ENCODE measurements at regions not wholly inside any gene's neighbourhood (a gene's known extent, or its start where the extent isn't known, plus 50 kb on each side); places are given as distances from the start of the nearest gene placed in this dataset.

DNA sequence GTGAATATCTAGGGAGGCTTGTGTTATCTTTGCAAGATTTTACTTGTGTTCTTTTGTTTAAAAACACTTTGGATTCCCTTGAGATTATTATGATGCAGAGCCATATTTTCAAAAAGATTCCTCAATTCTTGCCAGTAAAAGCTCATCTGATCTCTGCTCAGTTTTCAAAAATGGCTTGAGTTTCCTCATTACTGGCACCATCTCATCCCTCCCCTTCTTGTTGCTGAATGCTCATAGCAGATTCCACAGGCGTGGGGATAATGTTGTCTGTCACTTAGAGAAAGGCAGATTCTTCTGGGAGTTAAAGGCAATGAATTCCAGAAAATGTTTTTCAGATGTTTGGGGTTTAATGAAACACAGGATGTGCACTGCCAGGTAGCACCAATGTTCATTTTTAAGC, 170.4 kb upstream of the TANK start:
- H3K4me1 ChIP-seq (ENCODE audit: control insufficient read depth, insufficient read depth, low read length), result no peaks in the 10 kb centered on the region
- in situ Hi-C loops (cut with HindIII; ENCODE audit: low pct_unique_long_range_greater_than_20kb, low sequenced_read_pairs) (no loop called here), intact Hi-C loops (cut with micrococcal nuclease; ENCODE audit: unreplicated experiment) (loop anchor here (10.0 kb wide), 2 partner anchors 665 to 885 kb away; no protein-coding TSS in a partner anchor)
- TF ChIP-seq, protein P1, sequence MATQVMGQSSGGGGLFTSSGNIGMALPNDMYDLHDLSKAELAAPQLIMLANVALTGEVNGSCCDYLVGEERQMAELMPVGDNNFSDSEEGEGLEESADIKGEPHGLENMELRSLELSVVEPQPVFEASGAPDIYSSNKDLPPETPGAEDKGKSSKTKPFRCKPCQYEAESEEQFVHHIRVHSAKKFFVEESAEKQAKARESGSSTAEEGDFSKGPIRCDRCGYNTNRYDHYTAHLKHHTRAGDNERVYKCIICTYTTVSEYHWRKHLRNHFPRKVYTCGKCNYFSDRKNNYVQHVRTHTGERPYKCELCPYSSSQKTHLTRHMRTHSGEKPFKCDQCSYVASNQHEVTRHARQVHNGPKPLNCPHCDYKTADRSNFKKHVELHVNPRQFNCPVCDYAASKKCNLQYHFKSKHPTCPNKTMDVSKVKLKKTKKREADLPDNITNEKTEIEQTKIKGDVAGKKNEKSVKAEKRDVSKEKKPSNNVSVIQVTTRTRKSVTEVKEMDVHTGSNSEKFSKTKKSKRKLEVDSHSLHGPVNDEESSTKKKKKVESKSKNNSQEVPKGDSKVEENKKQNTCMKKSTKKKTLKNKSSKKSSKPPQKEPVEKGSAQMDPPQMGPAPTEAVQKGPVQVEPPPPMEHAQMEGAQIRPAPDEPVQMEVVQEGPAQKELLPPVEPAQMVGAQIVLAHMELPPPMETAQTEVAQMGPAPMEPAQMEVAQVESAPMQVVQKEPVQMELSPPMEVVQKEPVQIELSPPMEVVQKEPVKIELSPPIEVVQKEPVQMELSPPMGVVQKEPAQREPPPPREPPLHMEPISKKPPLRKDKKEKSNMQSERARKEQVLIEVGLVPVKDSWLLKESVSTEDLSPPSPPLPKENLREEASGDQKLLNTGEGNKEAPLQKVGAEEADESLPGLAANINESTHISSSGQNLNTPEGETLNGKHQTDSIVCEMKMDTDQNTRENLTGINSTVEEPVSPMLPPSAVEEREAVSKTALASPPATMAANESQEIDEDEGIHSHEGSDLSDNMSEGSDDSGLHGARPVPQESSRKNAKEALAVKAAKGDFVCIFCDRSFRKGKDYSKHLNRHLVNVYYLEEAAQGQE (IDR thresholded peaks at IDR 0.05; ENCODE audit: insufficient read depth in 1 of 2, low read depth in 2 of 2, low read length in 1 of 2), result no peak
- TF ChIP-seq TCF7L2 (IDR thresholded peaks at IDR 0.05; ENCODE audit: low read depth, low read length) (no peak), SIN3A (IDR thresholded peaks at IDR 0.05; ENCODE audit: borderline replicate concordance, insufficient read depth, low read depth, low read length) (no peak), POLR2AphosphoS5 (IDR thresholded peaks at IDR 0.05; ENCODE audit: low read depth, low read length) (no peak)
- TF ChIP-seq, protein P2, sequence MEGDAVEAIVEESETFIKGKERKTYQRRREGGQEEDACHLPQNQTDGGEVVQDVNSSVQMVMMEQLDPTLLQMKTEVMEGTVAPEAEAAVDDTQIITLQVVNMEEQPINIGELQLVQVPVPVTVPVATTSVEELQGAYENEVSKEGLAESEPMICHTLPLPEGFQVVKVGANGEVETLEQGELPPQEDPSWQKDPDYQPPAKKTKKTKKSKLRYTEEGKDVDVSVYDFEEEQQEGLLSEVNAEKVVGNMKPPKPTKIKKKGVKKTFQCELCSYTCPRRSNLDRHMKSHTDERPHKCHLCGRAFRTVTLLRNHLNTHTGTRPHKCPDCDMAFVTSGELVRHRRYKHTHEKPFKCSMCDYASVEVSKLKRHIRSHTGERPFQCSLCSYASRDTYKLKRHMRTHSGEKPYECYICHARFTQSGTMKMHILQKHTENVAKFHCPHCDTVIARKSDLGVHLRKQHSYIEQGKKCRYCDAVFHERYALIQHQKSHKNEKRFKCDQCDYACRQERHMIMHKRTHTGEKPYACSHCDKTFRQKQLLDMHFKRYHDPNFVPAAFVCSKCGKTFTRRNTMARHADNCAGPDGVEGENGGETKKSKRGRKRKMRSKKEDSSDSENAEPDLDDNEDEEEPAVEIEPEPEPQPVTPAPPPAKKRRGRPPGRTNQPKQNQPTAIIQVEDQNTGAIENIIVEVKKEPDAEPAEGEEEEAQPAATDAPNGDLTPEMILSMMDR (IDR thresholded peaks at IDR 0.05), result no peak
- BruUV-seq (replicated peaks), result no TSS peak
- no peak overlapping the region for H3K27ac ChIP-seq (ENCODE audit: low read length)
- no peaks in the 10 kb centered on the region for H3K9me3 ChIP-seq (ENCODE audit: control insufficient read depth, insufficient read depth, low read depth, low read length)
- ATAC-seq (no peak), DNase-seq (ENCODE audit: low read depth, low spot score) (no peak)
- no peaks in the 10 kb centered on the region; the same call in 1 of the 2 replicates for H3K27me3 ChIP-seq (ENCODE audit: control insufficient read depth, insufficient read depth, low read length)
- CTCF ChIA-PET, result no interaction called here
- POLR2A ChIA-PET, result no interaction called here
- H3K4me3 ChIP-seq (ENCODE audit: low read depth in 2 of 2, low read length in 2 of 2), result no peak overlapping the region
- no peaks in the 10 kb centered on the region for H3K36me3 ChIP-seq (ENCODE audit: control insufficient read depth, insufficient read depth, low read length)

DNA sequence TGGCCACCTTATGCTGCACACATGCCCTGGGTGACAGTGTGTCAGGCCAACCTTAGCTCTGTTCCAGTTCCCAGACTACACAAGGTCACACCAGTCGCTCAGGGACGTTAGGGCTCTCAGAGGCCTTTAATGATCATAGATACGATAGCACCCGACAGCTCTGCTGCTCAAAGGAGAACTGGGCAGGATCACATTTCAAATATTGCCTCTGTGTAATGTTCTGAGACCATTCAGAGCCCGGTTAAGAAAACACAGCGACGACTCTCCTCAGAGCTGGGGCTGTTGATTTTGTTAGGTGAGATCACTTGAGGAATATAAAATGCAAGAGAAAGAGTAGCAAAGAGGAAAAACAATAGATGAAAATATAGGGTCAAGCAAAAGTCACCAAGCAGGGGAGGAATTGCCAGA, 166.6 kb upstream of the TANK start:
- Histone ChIP-seq H3K36me3 (ENCODE audit: control insufficient read depth, insufficient read depth, low read length) (no peaks in the 10 kb centered on the region), H3K9me3 (ENCODE audit: control insufficient read depth, insufficient read depth, low read depth, low read length) (no peaks in the 10 kb centered on the region), H3K4me3 (ENCODE audit: low read depth in 2 of 2, low read length in 2 of 2) (no peak overlapping the region), H3K27ac (ENCODE audit: low read length) (no peak overlapping the region), H3K27me3 (ENCODE audit: control insufficient read depth, insufficient read depth, low read length) (no peaks in the 10 kb centered on the region; the same call in 1 of the 2 replicates), H3K4me1 (ENCODE audit: control insufficient read depth, insufficient read depth, low read length) (no peaks in the 10 kb centered on the region)
- no TSS peak for BruUV-seq (replicated peaks)
- TF ChIP-seq TCF7L2 (IDR thresholded peaks at IDR 0.05; ENCODE audit: low read depth, low read length) (no peak), POLR2AphosphoS5 (IDR thresholded peaks at IDR 0.05; ENCODE audit: low read depth, low read length) (no peak), SIN3A (IDR thresholded peaks at IDR 0.05; ENCODE audit: borderline replicate concordance, insufficient read depth, low read depth, low read length) (no peak)
- TF ChIP-seq, protein P2 (IDR thresholded peaks at IDR 0.05), result no peak
- TF ChIP-seq, protein P1 (IDR thresholded peaks at IDR 0.05; ENCODE audit: insufficient read depth in 1 of 2, low read depth in 2 of 2, low read length in 1 of 2), result no peak
- intact Hi-C loops (cut with micrococcal nuclease; ENCODE audit: unreplicated experiment), result loop anchor here (10.0 kb wide), 2 partner anchors 669 to 889 kb away; no protein-coding TSS in a partner anchor
- no peak for DNase-seq (ENCODE audit: low read depth, low spot score)
- CTCF ChIA-PET, result interaction anchor here (0.8 kb wide), 1 partner anchor 669 kb away, joined by 4 read pairs; no protein-coding TSS in a partner anchor
- in situ Hi-C loops (cut with HindIII; ENCODE audit: low pct_unique_long_range_greater_than_20kb, low sequenced_read_pairs), result no loop called here
- POLR2A ChIA-PET, result no interaction called here
- ATAC-seq, result no peak

All from Panc1 (cell line).